Keratinocyte (primary cell): ENCODE measurements at regions not wholly inside any gene's neighbourhood (a gene's known extent, or its start where the extent isn't known, plus 50 kb on each side); places are given as distances from the start of the nearest gene placed in this dataset.

ENCODE experiments used
- EZH2 ChIP-seq: IDR thresholded peaks from one replicate; pipeline ENCODE4 v1.6.1; 2012; ENCODE audit warnings: inconsistent platforms, mild to moderate bottlenecking, low read length, moderate library complexity
- TF ChIP-seq, protein P1 (sequence below), 3 experiments: IDR thresholded peaks in 1 of 3; conservative IDR thresholded peaks in 1 of 3; optimal IDR thresholded peaks in 1 of 3; 2 replicates in 2 of 3; 3 replicates in 1 of 3; pipeline versions ENCODE3 to v1.5.1; 2011; ENCODE audit warnings: low read length in 3 of 3, mild to moderate bottlenecking in 3 of 3, moderate library complexity in 2 of 3, control low read depth in 1 of 3, inconsistent platforms in 1 of 3; ENCODE audit not compliant: insufficient read depth in 2 of 3; ENCODE audit errors: extremely low read depth in 1 of 3

DNA sequence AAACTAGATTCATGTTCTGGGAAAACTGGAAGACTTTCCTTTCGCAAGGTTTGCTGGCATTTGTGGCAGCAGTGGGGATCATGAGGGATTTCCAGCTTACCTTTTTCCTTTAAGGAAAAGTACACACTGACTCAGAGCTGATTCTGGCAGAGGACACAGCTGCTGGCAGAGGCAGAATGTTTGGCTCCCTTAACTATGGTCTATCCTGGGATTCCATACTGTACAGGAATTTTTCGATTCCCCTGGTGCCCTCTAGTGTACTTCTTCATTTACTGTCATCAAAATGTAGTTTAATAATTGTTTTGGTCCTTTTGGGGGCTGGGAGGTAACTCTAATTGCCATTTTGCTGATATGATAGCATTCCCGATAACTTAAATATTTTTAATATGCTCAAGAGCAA lies 152.7 kb downstream of the GABRG1 start:
- TF ChIP-seq, protein P1, sequence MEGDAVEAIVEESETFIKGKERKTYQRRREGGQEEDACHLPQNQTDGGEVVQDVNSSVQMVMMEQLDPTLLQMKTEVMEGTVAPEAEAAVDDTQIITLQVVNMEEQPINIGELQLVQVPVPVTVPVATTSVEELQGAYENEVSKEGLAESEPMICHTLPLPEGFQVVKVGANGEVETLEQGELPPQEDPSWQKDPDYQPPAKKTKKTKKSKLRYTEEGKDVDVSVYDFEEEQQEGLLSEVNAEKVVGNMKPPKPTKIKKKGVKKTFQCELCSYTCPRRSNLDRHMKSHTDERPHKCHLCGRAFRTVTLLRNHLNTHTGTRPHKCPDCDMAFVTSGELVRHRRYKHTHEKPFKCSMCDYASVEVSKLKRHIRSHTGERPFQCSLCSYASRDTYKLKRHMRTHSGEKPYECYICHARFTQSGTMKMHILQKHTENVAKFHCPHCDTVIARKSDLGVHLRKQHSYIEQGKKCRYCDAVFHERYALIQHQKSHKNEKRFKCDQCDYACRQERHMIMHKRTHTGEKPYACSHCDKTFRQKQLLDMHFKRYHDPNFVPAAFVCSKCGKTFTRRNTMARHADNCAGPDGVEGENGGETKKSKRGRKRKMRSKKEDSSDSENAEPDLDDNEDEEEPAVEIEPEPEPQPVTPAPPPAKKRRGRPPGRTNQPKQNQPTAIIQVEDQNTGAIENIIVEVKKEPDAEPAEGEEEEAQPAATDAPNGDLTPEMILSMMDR (optimal IDR thresholded peaks at IDR 0.05 in 1 of 3, IDR thresholded peaks at IDR 0.05 in 1 of 3, conservative IDR thresholded peaks at IDR 0.05 in 1 of 3; ENCODE audit: extremely low read depth in 1 of 3, insufficient read depth in 2 of 3, low read length in 3 of 3): no peak
- no peak for TF ChIP-seq EZH2
